PFSK-1 (cell line): ENCODE measurements at regions not wholly inside any gene's neighbourhood (a gene's known extent, or its start where the extent isn't known, plus 50 kb on each side); places are given as distances from the start of the nearest gene placed in this dataset.

Source experiments
- FOXP2 ChIP-seq: optimal IDR thresholded peaks from 2 replicates; pipeline ENCODE3; 2011; ENCODE audit warnings: borderline replicate concordance, control low read depth, inconsistent platforms; ENCODE audit not compliant: insufficient read depth; ENCODE audit errors: extremely low read length, extremely low read depth
- POLR2AphosphoS5 ChIP-seq: IDR thresholded peaks from 2 replicates; pipeline ENCODE4 v1.6.1; 2012; ENCODE audit warnings: low read depth, mild to moderate bottlenecking, control low read depth, low read length, moderate library complexity
- REST ChIP-seq, 2 experiments: IDR thresholded peaks; 2 replicates each; pipeline versions ENCODE4 v1.6.1 to v1.8.0; 2011 to 2012; ENCODE audit warnings: low read depth in 2 of 2, low read length in 2 of 2, control low read depth in 1 of 2, inconsistent platforms in 1 of 2, mild to moderate bottlenecking in 1 of 2, moderate library complexity in 1 of 2; ENCODE audit not compliant: insufficient read depth in 1 of 2
- SIN3A ChIP-seq: IDR thresholded peaks from 2 replicates; pipeline ENCODE4 v1.6.1; 2012; ENCODE audit warnings: mild to moderate bottlenecking, low read length, moderate library complexity, borderline replicate concordance; ENCODE audit not compliant: insufficient read depth
- TAF1 ChIP-seq: IDR thresholded peaks from 2 replicates; pipeline ENCODE4 v1.6.1; 2012; ENCODE audit warnings: low read length, control low read depth, borderline replicate concordance; ENCODE audit not compliant: insufficient read depth

GRCh38 chr5:174482607-174483024, 241.8 kb upstream of the MSX2 start:
- TF ChIP-seq SIN3A, result no peak
- no peak for TF ChIP-seq REST (IDR thresholded peaks at IDR 0.05; ENCODE audit: insufficient read depth in 1 of 2, low read depth in 2 of 2, low read length in 2 of 2)
- no peak for TF ChIP-seq POLR2AphosphoS5
- TF ChIP-seq TAF1, result no peak
- no peak for TF ChIP-seq FOXP2
